ENCODE measurements at regions not wholly inside any gene's neighbourhood (a gene's known extent, or its start where the extent isn't known, plus 50 kb on each side); places are given as distances from the start of the nearest gene placed in this dataset.

DNA sequence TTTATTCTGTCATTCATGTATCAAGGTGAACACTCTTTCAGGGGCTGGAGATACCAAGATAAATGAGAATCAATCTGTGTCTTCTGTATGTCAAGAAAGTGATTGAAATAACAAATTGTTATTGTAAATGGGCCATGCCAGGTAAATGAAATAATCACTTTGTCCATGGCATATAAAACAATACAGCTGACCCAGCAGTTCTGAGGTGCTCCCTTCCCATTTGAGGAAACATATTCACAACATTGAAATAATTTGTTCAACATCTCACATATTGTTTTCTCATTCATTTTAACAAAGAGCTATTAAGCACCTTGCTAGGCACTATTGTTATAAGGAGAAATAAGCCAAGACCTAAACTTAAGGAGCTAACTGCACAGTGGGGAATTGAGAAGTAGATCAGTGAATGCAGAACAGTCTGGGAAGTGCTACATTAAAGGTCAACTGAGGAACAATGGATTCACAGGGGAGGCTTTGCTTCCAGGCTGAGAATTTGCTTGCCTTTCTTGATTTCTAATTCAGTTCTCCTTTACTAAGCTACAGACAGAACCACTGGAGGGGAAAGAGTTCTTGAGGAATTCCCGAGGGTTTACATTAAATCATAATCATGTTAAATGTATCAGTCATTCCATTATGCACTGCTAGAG is 806.3 kb upstream of the ARPP21 start:
- ATAC-seq (no peak), DNase-seq (no peak)
- no peak overlapping the region for H3K4me3 Mint-ChIP-seq
- no peaks in the 10 kb centered on the region for H3K4me1 Mint-ChIP-seq (ENCODE audit: low read depth)
- H3K9me3 Mint-ChIP-seq: peaks cover 2% of the 10 kb centered on the region
- no peaks in the 10 kb centered on the region for H3K27me3 Mint-ChIP-seq (ENCODE audit: low read depth)
- no peaks in the 10 kb centered on the region for H3K36me3 Mint-ChIP-seq (ENCODE audit: insufficient read depth)

DNA sequence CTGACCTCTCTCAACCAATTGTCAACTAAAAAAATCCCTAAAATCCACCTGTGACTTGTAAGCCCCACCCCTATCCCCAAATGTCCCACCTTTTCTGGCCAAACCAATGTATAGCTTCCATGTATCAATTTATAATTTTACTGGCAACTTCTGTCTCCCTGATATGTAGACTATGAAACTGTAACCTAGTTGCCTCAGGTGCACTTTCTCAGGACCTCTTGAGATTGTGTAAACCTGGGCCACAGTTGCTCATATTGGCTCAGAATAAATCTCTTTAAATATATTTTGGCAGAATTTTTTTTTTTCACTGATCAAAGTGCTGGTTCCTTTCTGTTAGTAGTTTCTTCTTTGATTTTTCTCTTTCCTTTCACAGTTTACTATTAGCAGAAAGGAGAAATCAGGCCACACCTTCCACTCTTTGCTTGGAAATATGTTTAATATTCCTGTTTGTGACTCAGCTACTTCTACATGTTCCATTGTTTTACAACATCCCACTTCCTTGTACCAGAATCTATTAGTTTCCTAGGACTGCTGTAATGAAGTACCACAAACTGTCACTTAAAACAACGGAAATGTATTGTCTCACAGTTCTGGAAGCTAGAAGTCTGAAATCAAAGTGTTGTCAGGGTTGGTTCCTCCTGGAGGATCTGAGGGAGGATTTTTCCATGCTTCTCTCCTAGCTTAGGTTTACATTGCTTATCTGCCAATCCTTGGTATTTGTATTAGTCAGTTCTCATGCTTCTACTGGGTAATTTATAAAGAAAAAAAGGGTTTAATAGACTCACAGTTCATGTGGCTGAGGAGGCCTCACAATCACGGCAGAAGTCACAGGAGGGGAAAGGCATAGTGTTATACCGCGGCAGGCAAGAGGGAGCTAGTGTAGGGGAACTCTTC is 801.2 kb upstream of the ARPP21 start:
- no peak for DNase-seq
- H3K9me3 Mint-ChIP-seq: peaks cover 6% of the 10 kb centered on the region
- H3K4me1 Mint-ChIP-seq (ENCODE audit: low read depth): no peaks in the 10 kb centered on the region
- no peak overlapping the region for H3K4me3 Mint-ChIP-seq
- no peak for ATAC-seq
- no peaks in the 10 kb centered on the region for H3K36me3 Mint-ChIP-seq (ENCODE audit: insufficient read depth)
- no peaks in the 10 kb centered on the region for H3K27me3 Mint-ChIP-seq (ENCODE audit: low read depth)

DNA sequence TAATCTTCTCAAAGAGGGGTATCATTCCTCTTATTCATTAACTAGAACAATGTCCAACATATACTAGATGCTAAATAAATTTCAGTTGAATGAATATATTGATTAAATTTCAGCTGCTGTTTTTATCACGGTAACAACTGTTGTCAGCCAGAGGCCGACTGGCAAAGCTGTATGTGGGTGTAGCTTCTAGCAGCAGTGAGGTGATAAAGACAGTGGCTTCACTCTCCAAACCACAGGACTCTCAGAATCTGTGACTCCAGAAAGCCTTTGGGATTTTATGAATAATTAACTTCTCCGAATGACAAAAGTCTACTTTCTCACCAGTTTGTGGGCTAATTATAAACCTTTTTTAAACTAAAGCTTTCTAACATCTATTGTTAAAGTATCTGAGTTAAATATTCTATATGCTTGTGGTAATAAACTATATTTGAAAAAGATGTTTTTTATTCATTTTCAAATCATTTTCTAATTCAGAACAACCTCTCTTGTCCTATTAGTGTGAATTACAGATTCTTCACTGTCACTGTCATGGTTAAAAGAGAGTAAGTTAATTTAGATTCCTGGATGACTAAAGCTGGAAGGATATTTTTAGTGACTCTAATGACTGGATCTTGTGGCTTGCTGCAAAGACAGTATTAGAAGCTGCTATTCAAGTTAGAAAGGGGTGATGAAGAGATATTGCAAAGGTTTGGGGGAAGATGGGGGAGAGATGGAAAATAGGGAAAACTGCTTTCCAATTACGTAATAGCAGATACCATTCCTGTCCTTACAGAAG is 796.4 kb upstream of the ARPP21 start:
- Mint-ChIP-seq H3K27me3 (ENCODE audit: low read depth) (no peaks in the 10 kb centered on the region), H3K36me3 (ENCODE audit: insufficient read depth) (no peaks in the 10 kb centered on the region), H3K4me3 (no peak overlapping the region)

DNA sequence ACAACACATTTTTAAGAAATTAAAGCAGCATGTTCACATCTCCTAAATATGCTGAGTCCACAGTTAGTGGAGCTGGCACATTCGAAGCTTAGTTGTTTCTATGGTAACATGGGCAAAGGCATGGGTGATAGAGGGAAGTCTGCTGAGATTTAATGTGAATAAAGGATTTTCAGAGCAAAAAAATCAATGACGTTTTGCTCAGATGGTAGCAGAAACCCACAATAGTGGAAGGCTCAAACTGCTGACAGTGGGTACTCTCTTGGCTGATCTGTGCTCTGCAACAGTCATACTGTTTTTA is 795.1 kb upstream of the ARPP21 start:
- Mint-ChIP-seq H3K27me3 (ENCODE audit: low read depth) (no peaks in the 10 kb centered on the region), H3K4me3 (no peak overlapping the region), H3K9me3 (peaks cover 4% of the 10 kb centered on the region), H3K36me3 (ENCODE audit: insufficient read depth) (no peaks in the 10 kb centered on the region), H3K4me1 (ENCODE audit: low read depth) (no peaks in the 10 kb centered on the region)
- DNase-seq (no peak), ATAC-seq (no peak)

More for the DNA sequence above, 796.4 kb upstream of the ARPP21 start:
- ATAC-seq: no peak
- Mint-ChIP-seq H3K9me3 (peaks cover 6% of the 10 kb centered on the region), H3K4me1 (ENCODE audit: low read depth) (no peaks in the 10 kb centered on the region)
- DNase-seq: no peak

DNA sequence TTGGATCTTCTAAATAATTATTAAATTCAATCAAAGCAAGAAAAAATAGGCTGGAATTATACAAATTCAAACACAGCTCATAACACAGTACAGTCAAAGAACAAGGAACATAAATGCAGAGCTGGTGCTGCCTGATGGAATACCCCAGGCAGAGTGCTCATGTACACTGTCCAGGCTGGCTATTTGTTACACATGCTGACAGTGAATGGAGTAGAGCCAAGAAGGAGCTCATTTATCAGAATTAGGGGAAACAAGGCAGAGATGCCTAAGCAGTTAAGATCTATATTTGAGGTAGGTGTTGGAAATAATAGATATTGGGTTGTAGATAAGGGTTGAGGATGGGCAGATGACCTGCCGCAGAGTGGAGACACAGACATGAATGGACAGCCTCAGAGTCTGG is 788.2 kb upstream of the ARPP21 start:
- Mint-ChIP-seq H3K4me1 (ENCODE audit: low read depth) (no peaks in the 10 kb centered on the region), H3K36me3 (ENCODE audit: insufficient read depth) (no peaks in the 10 kb centered on the region), H3K27me3 (ENCODE audit: low read depth) (no peaks in the 10 kb centered on the region), H3K4me3 (no peak overlapping the region), H3K9me3 (no peaks in the 10 kb centered on the region)
- no peak for ATAC-seq
- DNase-seq: no peak

DNA sequence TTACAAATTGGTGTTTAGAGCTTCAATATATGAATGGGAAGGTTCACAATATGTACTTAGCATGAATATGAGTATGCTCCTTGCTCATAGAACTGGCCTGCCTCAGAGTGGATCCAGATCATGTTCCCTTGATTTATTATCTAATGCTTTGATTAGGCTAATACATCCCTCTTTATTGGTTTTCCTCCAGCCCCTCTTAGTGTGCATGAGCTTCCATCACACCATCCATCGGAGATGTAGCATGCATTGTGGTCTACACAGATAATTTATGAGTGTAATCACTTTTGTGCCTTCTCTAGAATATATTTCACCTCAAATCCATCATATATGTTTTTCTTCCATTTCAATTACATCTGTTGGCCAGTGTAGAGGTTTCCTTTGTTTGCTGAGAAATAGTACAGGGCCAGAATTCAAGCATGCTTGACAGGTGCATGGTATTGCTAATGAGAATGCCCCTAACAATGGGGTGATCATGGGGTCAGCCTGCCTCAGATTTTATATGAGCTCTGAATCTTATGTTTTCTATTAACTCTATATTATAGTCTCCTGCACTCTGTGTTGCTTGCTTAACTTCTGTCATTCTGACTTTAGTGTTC is 786.4 kb upstream of the ARPP21 start:
- ATAC-seq (no peak), DNase-seq (no peak)
- Mint-ChIP-seq H3K27me3 (ENCODE audit: low read depth) (no peaks in the 10 kb centered on the region), H3K36me3 (ENCODE audit: insufficient read depth) (no peaks in the 10 kb centered on the region), H3K4me1 (ENCODE audit: low read depth) (no peaks in the 10 kb centered on the region), H3K4me3 (no peak overlapping the region), H3K9me3 (no peaks in the 10 kb centered on the region)

DNA sequence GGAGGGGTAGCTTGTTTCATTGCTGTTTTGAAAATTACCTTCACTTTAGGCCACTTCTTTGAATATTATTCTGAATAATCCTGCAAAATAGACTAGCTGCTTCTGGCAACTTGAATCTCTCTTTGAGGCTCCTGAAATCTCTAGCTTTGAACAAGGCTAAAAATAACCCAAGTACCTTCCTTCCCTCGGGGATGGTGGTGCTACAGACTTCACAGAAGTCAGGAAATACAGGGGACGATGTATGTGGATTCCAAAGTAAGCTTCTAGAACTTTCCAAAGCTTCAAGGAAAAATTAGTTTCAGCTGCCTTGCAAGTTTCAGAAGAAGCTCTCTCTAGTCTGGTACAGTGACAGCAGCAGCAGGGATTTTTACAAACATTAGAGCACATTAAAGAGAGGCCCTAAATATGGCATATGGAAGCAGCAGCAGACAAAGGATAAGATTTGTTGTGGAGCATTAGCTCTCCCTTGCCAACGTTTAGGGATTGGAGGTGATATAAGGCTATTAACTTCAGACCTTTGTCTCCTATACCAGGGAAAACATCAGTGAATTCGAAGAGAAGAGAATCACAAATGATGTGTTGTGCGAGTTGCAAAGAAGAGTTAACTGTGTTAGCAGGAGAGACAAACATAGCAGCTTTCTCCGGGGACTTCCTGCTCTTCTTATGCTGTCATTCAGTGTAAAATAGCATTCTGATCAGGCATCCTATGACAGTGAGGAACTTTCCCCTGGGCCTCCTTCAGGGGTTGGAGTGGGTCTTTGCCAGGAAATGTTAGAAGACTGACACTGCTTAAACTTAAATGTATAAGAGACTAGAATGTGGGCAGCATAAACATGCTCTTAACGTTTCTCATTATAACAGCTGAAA is 783.0 kb upstream of the ARPP21 start:
- ATAC-seq: no peak
- H3K9me3 Mint-ChIP-seq: no peaks in the 10 kb centered on the region
- no peak for DNase-seq
- no peaks in the 10 kb centered on the region for H3K36me3 Mint-ChIP-seq (ENCODE audit: insufficient read depth)
- H3K27me3 Mint-ChIP-seq (ENCODE audit: low read depth): no peaks in the 10 kb centered on the region
- no peak overlapping the region for H3K4me3 Mint-ChIP-seq
- no peaks in the 10 kb centered on the region for H3K4me1 Mint-ChIP-seq (ENCODE audit: low read depth)

DNA sequence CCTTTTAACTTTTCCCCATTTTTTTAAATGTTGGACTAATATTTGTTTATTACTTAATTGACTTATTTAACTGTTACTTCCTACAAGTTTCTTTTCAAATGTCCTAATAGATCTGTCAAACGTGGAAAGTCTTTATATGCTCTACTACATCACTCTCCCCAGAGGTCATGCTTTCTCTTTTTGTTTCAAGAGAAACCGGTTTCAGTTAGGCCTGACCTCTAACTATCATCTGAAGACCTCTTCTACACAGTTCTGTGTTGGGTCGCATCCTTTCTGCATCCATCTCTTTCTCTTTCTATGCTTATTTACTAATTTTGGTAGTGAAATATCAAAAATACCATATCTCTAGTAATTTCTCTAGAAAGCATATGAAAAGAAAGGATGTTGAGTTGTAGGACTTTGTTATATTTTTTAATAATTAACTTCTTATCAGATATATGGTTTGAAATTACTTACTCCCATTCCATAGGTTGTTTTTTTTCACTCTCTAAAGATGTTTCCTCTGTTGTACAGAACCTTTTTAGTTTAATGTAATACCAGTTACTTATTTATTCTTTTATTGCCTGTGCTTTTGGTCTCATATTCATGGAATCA is 781.2 kb upstream of the ARPP21 start:
- DNase-seq (no peak), ATAC-seq (no peak)
- Mint-ChIP-seq H3K4me3 (no peak overlapping the region), H3K27me3 (ENCODE audit: low read depth) (no peaks in the 10 kb centered on the region), H3K9me3 (no peaks in the 10 kb centered on the region), H3K36me3 (ENCODE audit: insufficient read depth) (no peaks in the 10 kb centered on the region), H3K4me1 (ENCODE audit: low read depth) (no peaks in the 10 kb centered on the region)

DNA sequence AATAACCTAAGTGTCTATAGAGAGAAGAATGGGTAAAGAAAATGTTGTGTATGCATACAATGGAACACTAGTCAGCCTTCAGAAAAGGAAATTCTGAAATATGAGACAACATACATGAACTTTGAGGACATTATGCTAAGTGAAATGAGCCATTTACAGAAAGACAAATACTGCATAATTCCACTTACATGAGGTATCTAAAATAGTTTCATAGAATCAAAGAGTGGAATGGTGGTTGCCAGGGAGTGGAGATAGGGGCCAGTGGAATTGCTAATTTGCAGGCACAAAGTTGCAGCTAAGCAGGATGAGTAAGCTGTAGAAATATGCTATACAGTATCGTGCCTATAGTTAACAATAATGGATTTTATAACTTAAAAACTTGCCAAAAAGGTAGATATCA is 779.6 kb upstream of the ARPP21 start:
- no peak for DNase-seq
- no peaks in the 10 kb centered on the region for H3K4me1 Mint-ChIP-seq (ENCODE audit: low read depth)
- H3K4me3 Mint-ChIP-seq: no peak overlapping the region
- H3K9me3 Mint-ChIP-seq: no peaks in the 10 kb centered on the region
- H3K27me3 Mint-ChIP-seq (ENCODE audit: low read depth): no peaks in the 10 kb centered on the region
- ATAC-seq: no peak
- no peaks in the 10 kb centered on the region for H3K36me3 Mint-ChIP-seq (ENCODE audit: insufficient read depth)

DNA sequence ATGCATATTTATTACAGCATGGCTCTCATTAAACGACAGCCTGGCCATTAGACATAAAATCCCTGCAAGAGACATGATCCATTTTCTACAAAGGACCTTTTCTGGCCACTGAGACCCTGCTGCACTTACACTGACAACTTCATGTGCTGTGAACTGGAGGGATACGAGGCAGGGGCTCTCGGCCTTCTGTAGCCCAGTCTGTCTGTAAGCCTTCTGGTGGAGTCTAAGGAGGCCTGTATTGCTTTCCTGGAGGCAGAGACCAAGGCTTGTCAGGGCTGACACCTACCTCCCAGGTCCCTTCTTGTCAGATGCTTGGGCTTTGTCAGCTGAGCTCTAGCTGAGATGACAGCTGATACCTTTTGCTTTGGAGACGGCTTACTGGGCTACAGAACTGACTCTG is 776.9 kb upstream of the ARPP21 start:
- Mint-ChIP-seq H3K9me3 (no peaks in the 10 kb centered on the region), H3K36me3 (ENCODE audit: insufficient read depth) (no peaks in the 10 kb centered on the region), H3K4me1 (ENCODE audit: low read depth) (no peaks in the 10 kb centered on the region), H3K4me3 (no peak overlapping the region), H3K27me3 (ENCODE audit: low read depth) (no peaks in the 10 kb centered on the region)
- no peak for DNase-seq
- ATAC-seq: no peak

DNA sequence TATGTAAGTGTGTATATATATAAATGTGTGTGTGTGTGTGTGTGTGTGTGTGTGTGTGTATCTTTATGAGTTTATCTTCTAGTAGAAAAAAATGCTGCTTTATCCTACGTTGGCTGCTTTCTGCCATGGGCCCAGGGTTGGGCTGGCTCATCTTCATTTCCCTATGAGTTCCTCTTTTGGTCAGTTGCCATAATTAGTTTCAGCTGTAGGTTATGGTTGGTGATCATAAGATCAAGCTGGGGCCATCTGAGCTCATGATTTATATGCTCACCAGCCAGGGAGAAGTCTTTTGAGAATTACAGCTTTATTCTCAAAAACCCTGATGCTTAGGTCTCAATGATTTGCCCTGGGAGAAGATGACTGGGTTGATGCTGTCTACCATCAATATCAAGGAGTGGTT is 775.8 kb upstream of the ARPP21 start:
- no peaks in the 10 kb centered on the region for H3K9me3 Mint-ChIP-seq
- DNase-seq (no peak), ATAC-seq (no peak)
- H3K4me3 Mint-ChIP-seq: no peak overlapping the region
- H3K27me3 Mint-ChIP-seq (ENCODE audit: low read depth): no peaks in the 10 kb centered on the region
- no peaks in the 10 kb centered on the region for H3K36me3 Mint-ChIP-seq (ENCODE audit: insufficient read depth)
- H3K4me1 Mint-ChIP-seq (ENCODE audit: low read depth): no peaks in the 10 kb centered on the region

DNA sequence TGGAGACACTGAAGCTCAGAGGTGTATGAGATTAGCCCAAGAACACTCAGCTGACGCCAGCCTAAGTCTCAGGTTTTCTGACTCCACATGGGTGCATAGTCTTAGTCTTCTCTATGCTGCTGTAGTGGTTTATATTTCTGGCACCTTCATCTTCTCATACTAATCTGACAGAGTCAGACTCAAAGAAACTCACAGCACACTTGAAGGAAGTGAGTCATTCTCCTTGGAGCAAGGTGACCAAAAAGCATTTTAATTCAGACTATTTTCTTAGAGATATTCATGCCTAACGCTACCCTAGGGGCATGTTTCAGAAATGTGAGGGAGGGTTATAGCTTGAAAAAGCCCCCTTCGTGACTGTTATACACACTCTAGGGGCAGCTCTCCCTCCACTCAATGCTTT is 775.3 kb upstream of the ARPP21 start:
- DNase-seq: no peak
- H3K4me3 Mint-ChIP-seq: no peak overlapping the region
- no peaks in the 10 kb centered on the region for H3K4me1 Mint-ChIP-seq (ENCODE audit: low read depth)

DNA sequence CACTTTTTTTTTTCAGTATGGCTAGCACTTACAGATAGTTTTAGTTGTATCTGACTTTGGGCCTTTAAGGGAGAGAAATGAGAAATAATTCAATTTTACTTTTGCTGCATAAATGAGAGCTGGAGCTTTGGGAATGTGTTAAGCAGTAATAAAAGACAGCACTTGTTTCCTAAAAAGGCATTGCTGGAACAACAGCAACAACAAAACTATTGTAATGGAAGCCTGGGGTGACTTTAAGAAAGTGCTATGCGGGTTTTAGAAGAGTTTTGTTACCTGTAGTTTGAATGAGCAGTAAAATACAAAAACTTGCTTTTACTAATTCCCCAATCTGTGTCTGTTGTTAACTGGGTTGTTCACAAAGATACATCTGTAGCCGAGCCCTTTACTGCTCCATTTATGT is 774.0 kb upstream of the ARPP21 start:
- Mint-ChIP-seq H3K4me3 (no peak overlapping the region), H3K9me3 (no peaks in the 10 kb centered on the region), H3K4me1 (ENCODE audit: low read depth) (no peaks in the 10 kb centered on the region), H3K27me3 (ENCODE audit: low read depth) (no peaks in the 10 kb centered on the region), H3K36me3 (ENCODE audit: insufficient read depth) (no peaks in the 10 kb centered on the region)
- DNase-seq (no peak), ATAC-seq (no peak)

More for the DNA sequence above, 775.3 kb upstream of the ARPP21 start:
- Mint-ChIP-seq H3K9me3 (no peaks in the 10 kb centered on the region), H3K27me3 (ENCODE audit: low read depth) (no peaks in the 10 kb centered on the region), H3K36me3 (ENCODE audit: insufficient read depth) (no peaks in the 10 kb centered on the region)
- no peak for ATAC-seq
